ENCODE measurements at regions not wholly inside any gene's neighbourhood (a gene's known extent, or its start where the extent isn't known, plus 50 kb on each side); places are given as distances from the start of the nearest gene placed in this dataset.

- TF ChIP-seq CTCF (IDR thresholded peaks at IDR 0.05; ENCODE audit: extremely low read depth, low read depth, low read length) = no peak
- no peak overlapping the region for H3K4me2 ChIP-seq (ENCODE audit: insufficient read depth, low read length)
- no peaks in the 10 kb centered on the region for H3K27me3 ChIP-seq (ENCODE audit: insufficient read depth, low read length)
- no peak for DNase-seq (ENCODE audit: insufficient read length, low spot score, missing footprints)
- no peaks in the 10 kb centered on the region for H3K79me2 ChIP-seq (ENCODE audit: insufficient read depth, low read length)
- H3K4me1 ChIP-seq (ENCODE audit: insufficient read depth, low read length) = no peaks in the 10 kb centered on the region
- no peaks in the 10 kb centered on the region for H3K9me3 ChIP-seq (ENCODE audit: low read depth, low read length)
- H3K27ac ChIP-seq (ENCODE audit: low read depth, low read length) = no peak overlapping the region
- H3K4me3 ChIP-seq (ENCODE audit: insufficient read depth, low read length) = no peak overlapping the region
- no peaks in the 10 kb centered on the region for H4K20me1 ChIP-seq (ENCODE audit: insufficient read depth, low read length)
- H2AFZ ChIP-seq (ENCODE audit: low read length) = no peak overlapping the region
- H3K36me3 ChIP-seq (ENCODE audit: insufficient read depth, low read length) = no peaks in the 10 kb centered on the region
Measured at GRCh38 chr9:89903141-89903475, 298.3 kb downstream of the GADD45G start.

DNA sequence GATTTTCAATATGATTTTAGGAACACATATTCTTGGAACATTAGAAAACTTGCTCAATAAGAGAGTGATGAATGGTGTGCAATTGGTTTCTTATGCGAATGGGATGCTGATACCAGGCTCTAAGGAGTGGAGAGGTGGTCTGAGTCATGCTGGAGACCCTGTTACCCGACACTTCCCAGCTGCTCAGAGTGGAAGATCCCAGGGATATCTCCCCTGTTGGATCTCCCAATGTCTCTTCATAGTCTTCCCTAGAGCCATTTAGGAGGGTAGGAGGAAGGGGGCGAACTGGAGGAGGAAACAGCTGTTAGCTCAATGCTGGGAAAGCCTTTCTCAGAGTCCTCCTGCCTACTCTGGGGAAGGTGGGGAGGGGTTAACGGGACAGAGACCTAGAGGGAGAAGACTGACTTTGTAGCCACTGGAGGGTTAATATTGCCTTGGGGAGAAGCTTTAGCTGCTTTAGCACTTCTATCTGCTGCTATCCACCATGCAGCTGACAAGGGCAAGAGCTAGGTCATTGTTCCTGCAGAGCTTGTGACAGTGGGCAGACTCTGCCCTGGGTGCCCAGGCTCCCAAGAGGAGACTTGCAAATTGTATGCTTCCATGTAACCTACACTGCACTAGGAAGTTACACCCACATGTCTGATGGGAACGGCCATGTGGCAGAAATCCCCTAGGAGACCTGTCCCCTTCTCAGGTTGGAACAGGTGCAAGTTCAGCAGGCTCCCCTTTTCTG is 301.0 kb downstream of the GADD45G start:
- Histone ChIP-seq H3K36me3 (ENCODE audit: insufficient read depth, low read length) (no peaks in the 10 kb centered on the region), H3K4me3 (ENCODE audit: insufficient read depth, low read length) (no peak overlapping the region), H3K4me1 (ENCODE audit: insufficient read depth, low read length) (no peaks in the 10 kb centered on the region), H4K20me1 (ENCODE audit: insufficient read depth, low read length) (no peaks in the 10 kb centered on the region), H2AFZ (ENCODE audit: low read length) (no peak overlapping the region), H3K27me3 (ENCODE audit: insufficient read depth, low read length) (no peaks in the 10 kb centered on the region), H3K27ac (ENCODE audit: low read depth, low read length) (no peak overlapping the region), H3K4me2 (ENCODE audit: insufficient read depth, low read length) (no peak overlapping the region), H3K9me3 (ENCODE audit: low read depth, low read length) (no peaks in the 10 kb centered on the region), H3K79me2 (ENCODE audit: insufficient read depth, low read length) (no peaks in the 10 kb centered on the region)
- TF ChIP-seq CTCF (IDR thresholded peaks at IDR 0.05; ENCODE audit: extremely low read depth, low read depth, low read length) = no peak
- DNase-seq (ENCODE audit: insufficient read length, low spot score, missing footprints) = no peak

DNA sequence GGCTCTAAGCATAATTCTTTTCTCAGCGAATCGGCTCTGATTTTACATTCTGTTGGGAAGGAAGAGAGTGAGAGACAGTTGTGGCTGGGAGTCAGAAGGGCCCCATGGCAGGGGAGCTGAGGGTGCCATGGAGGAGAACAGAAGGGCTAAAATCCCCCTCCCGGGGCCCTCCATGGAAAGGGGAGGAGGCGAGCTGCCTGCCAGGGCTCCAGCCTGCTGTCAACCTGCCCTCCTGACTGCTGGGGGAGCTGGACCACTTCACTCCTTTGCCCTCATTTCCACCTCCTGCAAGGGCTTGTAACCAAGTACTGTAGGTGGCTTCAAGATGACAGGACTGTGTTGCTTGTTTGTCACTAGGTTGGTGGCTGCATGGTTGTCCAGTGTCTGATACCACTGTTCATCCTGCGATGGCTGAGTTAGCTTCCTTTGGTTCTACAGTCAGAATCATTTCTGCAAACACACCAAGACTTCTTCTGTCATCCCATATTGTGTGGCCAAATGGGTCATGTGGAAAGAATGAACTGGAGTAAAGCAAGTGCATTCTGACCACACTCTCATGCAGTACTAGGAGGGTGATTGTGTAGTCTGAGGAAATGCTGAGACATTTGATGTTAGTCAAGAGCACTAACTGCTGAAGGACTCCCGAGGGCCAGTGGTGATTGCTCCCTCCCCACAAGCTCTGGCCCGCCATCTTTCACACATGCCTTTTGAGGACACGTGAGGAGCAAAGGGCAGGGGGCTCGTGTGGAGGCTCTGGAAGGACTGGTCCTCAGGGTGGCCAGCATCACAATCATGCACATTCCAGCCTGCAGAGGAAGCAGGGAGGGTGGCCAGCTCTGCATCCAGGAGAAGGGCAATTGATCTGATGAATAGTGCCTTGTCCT is 307.2 kb downstream of the GADD45G start:
- H4K20me1 ChIP-seq (ENCODE audit: insufficient read depth, low read length) = no peaks in the 10 kb centered on the region
- no peak for DNase-seq (ENCODE audit: insufficient read length, low spot score, missing footprints)
- no peak overlapping the region for H2AFZ ChIP-seq (ENCODE audit: low read length)
- no peak for TF ChIP-seq CTCF (IDR thresholded peaks at IDR 0.05; ENCODE audit: extremely low read depth, low read depth, low read length)
- no peak overlapping the region for H3K27ac ChIP-seq (ENCODE audit: low read depth, low read length)
- no peaks in the 10 kb centered on the region for H3K79me2 ChIP-seq (ENCODE audit: insufficient read depth, low read length)
- H3K4me1 ChIP-seq (ENCODE audit: insufficient read depth, low read length) = no peaks in the 10 kb centered on the region
- no peak overlapping the region for H3K4me2 ChIP-seq (ENCODE audit: insufficient read depth, low read length)
- no peaks in the 10 kb centered on the region for H3K9me3 ChIP-seq (ENCODE audit: low read depth, low read length)
- no peak overlapping the region for H3K4me3 ChIP-seq (ENCODE audit: insufficient read depth, low read length)
- no peaks in the 10 kb centered on the region for H3K36me3 ChIP-seq (ENCODE audit: insufficient read depth, low read length)
- no peaks in the 10 kb centered on the region for H3K27me3 ChIP-seq (ENCODE audit: insufficient read depth, low read length)

GRCh38 chr9:89912605-89912953 is 307.8 kb downstream of the GADD45G start:
- no peak for TF ChIP-seq CTCF (IDR thresholded peaks at IDR 0.05; ENCODE audit: extremely low read depth, low read depth, low read length)
- Histone ChIP-seq H2AFZ (ENCODE audit: low read length) (no peak overlapping the region), H3K4me2 (ENCODE audit: insufficient read depth, low read length) (no peak overlapping the region), H3K79me2 (ENCODE audit: insufficient read depth, low read length) (no peaks in the 10 kb centered on the region), H3K27ac (ENCODE audit: low read depth, low read length) (no peak overlapping the region), H3K36me3 (ENCODE audit: insufficient read depth, low read length) (no peaks in the 10 kb centered on the region), H3K4me3 (ENCODE audit: insufficient read depth, low read length) (no peak overlapping the region), H3K27me3 (ENCODE audit: insufficient read depth, low read length) (no peaks in the 10 kb centered on the region), H3K4me1 (ENCODE audit: insufficient read depth, low read length) (no peaks in the 10 kb centered on the region), H3K9me3 (ENCODE audit: low read depth, low read length) (no peaks in the 10 kb centered on the region), H4K20me1 (ENCODE audit: insufficient read depth, low read length) (no peaks in the 10 kb centered on the region)
- DNase-seq (ENCODE audit: insufficient read length, low spot score, missing footprints) = no peak
